Ectodermal cell (in vitro differentiated cells): ENCODE measurements at regions not wholly inside any gene's neighbourhood (a gene's known extent, or its start where the extent isn't known, plus 50 kb on each side); places are given as distances from the start of the nearest gene placed in this dataset.
"Not testable (repeated sequence)": the region's sequence is repeated elsewhere in the genome, so short reads cannot be mapped to it uniquely, and the experiment has no call there.

Source experiments
- H3K27ac ChIP-seq: 2 replicates; pipeline ENCODE4 v1.7.0; 2013; ENCODE audit warnings: mild to moderate bottlenecking, low read depth, low read length; ENCODE audit not compliant: insufficient read depth, poor library complexity, severe bottlenecking
- H3K27me3 ChIP-seq: 2 replicates; pipeline ENCODE4 v1.7.0; 2013; ENCODE audit warnings: mild to moderate bottlenecking, low read length; ENCODE audit not compliant: insufficient read depth, control insufficient read depth, poor library complexity, severe bottlenecking
- H3K36me3 ChIP-seq: one replicate; pipeline ENCODE4 v1.7.0; 2013; ENCODE audit warnings: low read length; ENCODE audit not compliant: control insufficient read depth, insufficient read depth
- H3K4me1 ChIP-seq: one replicate; pipeline ENCODE4 v1.7.0; 2013; ENCODE audit warnings: low read length; ENCODE audit not compliant: control insufficient read depth, insufficient read depth
- H3K4me3 ChIP-seq: 2 replicates; pipeline ENCODE4 v1.7.0; 2013; ENCODE audit warnings: low read depth, low read length, control low read depth; ENCODE audit not compliant: insufficient read depth
- H3K9me3 ChIP-seq: 2 replicates; pipeline ENCODE4 v1.7.0; 2013; ENCODE audit warnings: mild to moderate bottlenecking, low read length, moderate library complexity; ENCODE audit not compliant: control insufficient read depth
- WGBS, 2 experiments: methylation state at CpG; one replicate each; pipeline ENCODE4 v1.1.7; 2013; ENCODE audit warnings: missing lambda C conversion rate in 2 of 2; 5-methylcytosine and 5-hydroxymethylcytosine counted together

DNA sequence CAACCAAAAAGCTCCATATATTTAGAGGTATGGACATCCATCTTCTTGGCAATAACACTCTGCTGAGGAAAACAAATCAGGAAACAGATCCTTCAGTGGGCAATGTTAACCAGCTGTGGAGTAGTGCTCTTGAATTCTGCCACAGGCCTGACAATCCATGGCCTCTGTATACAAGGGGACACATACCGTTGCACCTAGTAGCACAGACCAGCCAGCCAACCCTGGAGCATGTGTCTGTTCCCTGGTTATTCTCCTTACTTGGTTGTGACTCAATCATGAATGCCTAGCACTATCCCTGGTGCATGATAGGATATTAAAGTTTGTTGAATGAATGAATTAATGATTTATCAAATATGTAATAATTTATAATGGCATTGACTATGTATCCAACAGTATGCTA lies 261.4 kb upstream of the MGAT5 start:
- Histone ChIP-seq H3K27ac (no peak overlapping the region), H3K4me3 (no peak overlapping the region), H3K36me3 (no peaks in the 10 kb centered on the region), H3K4me1 (no peaks in the 10 kb centered on the region), H3K9me3 (no peaks in the 10 kb centered on the region), H3K27me3 (no peaks in the 10 kb centered on the region)
- WGBS, 2 experiments: 93% methylated on average over 1 of the region's 1 CpG

DNA sequence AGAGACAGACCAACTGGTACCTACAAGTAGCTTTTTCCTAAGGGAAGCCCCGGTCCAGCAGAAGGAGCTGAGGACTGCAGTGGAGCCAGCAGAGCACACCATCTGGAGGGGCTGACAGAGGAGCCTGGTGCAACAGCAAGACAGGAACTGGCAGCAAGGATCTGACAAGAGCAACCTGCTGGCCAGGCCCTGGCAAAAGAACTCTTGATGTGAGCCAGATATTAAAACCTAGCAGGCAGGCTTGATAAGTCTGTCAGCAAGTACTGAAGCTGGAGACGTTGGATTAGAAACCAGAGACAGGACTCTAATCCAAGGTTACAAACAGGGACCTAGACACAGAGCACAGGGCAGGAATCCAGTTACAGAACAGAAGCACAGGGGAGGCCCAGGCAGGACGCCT lies 260.7 kb upstream of the MGAT5 start:
- Histone ChIP-seq H3K27ac (no peak overlapping the region), H3K4me3 (no peak overlapping the region), H3K9me3 (no peaks in the 10 kb centered on the region), H3K36me3 (no peaks in the 10 kb centered on the region), H3K4me1 (no peaks in the 10 kb centered on the region), H3K27me3 (no peaks in the 10 kb centered on the region)
- WGBS, 2 experiments: 73 to 81% methylated on average over 3 of the region's 3 CpGs

DNA sequence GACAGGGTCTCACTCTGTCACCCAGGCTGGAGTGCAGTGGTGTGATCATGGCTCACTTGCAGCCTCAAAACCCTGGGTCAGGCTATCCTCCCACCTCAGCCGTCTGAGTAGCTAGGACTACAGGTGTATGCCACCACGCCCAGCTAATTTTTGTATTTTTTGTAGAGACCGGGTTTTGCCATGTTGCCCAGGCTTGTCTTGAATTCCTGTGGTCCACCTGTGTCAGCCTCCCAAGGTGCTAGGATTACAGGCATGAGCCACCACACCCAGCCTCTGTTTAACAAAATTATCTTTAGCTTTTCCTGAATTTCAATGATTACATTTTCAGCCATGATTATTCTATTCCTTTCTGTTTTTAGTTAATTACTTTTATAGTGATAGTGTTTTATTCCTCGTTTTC lies 255.1 kb upstream of the MGAT5 start:
- not testable (repeated sequence) for H3K27ac ChIP-seq, H3K36me3 ChIP-seq, H3K9me3 ChIP-seq, H3K27me3 ChIP-seq, H3K4me1 ChIP-seq, H3K4me3 ChIP-seq
- 92 to 93% methylated on average over 3 to 4 of the region's 4 CpGs for WGBS, 2 experiments

DNA sequence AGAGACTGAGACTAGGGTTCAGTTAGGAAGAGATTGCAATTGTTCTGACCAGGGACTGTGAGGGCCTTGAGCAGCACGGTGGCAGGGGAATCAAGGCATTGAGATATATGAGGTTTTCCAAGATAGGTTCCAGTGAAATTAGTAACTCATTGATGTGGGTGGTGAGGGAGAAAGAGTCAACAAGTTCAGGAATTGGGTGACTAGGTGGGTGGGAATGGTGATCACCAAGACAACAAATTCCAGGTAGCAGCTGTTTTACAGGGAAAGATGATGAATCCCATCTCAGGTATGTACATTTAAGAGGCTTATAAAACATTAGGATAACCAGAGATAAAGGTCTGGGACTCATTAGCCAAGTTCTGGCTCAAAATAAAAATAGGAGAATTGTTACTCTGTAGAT lies 251.5 kb upstream of the MGAT5 start:
- H3K9me3 ChIP-seq: no peaks in the 10 kb centered on the region
- no peaks in the 10 kb centered on the region for H3K27me3 ChIP-seq
- no peaks in the 10 kb centered on the region for H3K4me1 ChIP-seq
- 95 to 97% methylated on average over 1 of the region's 1 CpG for WGBS, 2 experiments
- H3K36me3 ChIP-seq: no peaks in the 10 kb centered on the region
- no peak overlapping the region for H3K4me3 ChIP-seq
- no peak overlapping the region for H3K27ac ChIP-seq

DNA sequence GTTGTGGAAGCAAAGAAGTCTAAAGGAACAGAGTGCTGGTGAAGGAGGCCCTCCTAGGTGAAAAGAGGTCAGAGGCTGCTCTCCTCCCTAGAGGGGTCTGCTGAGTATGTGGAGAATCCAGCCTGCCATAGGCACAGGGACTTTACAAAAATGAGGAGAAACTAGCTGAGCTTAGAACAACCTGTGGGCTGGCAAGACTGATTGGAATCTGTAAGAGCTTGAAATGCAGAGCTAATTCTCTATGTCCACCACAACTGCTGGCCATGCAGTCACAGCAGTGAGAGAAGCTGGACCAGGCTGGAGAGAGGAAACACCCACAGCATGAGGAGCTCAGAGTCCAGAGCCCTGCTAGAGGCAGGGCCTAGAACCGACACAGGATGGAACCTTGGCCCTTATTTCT lies 251.0 kb upstream of the MGAT5 start:
- 0% methylated on average over 1 of the region's 1 CpG; no CpG with 5 or more reads in 1 of the 2 experiments for WGBS, 2 experiments
- H3K27ac ChIP-seq: no peak overlapping the region

DNA sequence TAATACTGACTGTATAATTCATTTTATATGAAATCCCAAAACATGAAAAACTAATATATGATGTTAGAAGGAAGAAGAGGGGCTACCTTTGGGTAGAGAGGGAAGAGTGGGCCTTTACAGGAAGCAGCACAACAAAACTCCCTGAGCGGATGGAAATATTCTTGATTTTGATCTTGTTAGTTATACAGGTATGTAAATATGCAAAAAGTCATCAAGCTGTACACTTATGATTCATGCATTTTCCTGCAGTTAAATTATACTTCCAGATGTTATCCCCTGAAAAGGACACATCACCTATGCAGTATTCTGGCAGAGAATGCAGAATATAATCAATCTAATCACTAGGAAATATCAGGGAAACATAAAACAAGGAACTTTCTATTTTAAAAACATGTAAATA lies 249.4 kb upstream of the MGAT5 start:
- Histone ChIP-seq H3K36me3 (no peaks in the 10 kb centered on the region), H3K4me3 (no peak overlapping the region), H3K4me1 (no peaks in the 10 kb centered on the region), H3K9me3 (no peaks in the 10 kb centered on the region), H3K27ac (no peak overlapping the region), H3K27me3 (no peaks in the 10 kb centered on the region)
- WGBS, 2 experiments: 88 to 89% methylated on average over 1 of the region's 1 CpG

More for the DNA sequence above, 251.0 kb upstream of the MGAT5 start:
- Histone ChIP-seq H3K9me3 (no peaks in the 10 kb centered on the region), H3K4me3 (no peak overlapping the region), H3K36me3 (no peaks in the 10 kb centered on the region), H3K27me3 (no peaks in the 10 kb centered on the region), H3K4me1 (no peaks in the 10 kb centered on the region)

DNA sequence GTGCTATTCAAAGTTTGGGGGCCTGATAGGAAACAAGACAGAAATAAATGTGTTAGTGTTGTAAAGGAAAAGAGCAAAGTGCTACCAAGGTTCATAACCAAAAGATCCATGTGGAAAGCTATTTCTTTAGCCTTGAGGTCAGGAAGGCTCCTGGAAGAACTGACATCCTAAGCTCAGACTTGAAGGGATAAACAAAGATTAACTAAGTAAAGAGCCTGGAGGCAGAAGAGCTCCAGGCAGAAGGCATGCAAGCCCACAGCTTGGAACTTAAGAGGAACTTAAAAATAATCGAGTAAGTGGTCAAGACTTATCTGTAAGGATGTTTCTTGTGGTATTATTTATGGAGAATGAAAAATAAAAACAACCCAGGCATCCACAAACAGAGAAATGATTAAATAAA lies 245.0 kb upstream of the MGAT5 start:
- Histone ChIP-seq H3K27ac (no peak overlapping the region), H3K36me3 (no peaks in the 10 kb centered on the region), H3K9me3 (no peaks in the 10 kb centered on the region), H3K27me3 (no peaks in the 10 kb centered on the region), H3K4me1 (no peaks in the 10 kb centered on the region), H3K4me3 (no peak overlapping the region)
- 63 to 94% methylated on average over 1 of the region's 1 CpG for WGBS, 2 experiments

DNA sequence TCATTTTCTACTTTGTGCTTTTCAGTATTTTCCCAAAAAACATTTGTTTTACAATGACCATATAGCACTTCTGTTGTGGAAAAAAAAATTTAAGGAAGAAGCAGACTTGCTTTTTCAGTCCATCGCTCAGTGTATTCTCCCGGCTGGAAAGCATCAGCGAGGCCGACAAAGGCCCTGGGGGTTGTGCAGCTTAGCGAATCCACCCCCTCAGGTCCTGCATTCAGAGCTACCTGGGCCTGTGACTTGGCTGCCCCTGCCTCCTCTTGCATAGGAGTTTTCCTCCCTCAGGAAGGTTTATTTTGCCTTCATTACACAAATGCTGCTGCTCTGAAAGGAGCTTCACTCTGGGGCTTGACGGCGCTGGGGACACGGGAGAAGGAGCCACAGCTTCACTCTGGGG lies 244.4 kb upstream of the MGAT5 start:
- WGBS, 2 experiments: 83% methylated on average over 8 of the region's 8 CpGs
- no peaks in the 10 kb centered on the region for H3K4me1 ChIP-seq
- H3K9me3 ChIP-seq: no peaks in the 10 kb centered on the region
- no peak overlapping the region for H3K4me3 ChIP-seq
- no peaks in the 10 kb centered on the region for H3K36me3 ChIP-seq
- H3K27me3 ChIP-seq: no peaks in the 10 kb centered on the region
- no peak overlapping the region for H3K27ac ChIP-seq

DNA sequence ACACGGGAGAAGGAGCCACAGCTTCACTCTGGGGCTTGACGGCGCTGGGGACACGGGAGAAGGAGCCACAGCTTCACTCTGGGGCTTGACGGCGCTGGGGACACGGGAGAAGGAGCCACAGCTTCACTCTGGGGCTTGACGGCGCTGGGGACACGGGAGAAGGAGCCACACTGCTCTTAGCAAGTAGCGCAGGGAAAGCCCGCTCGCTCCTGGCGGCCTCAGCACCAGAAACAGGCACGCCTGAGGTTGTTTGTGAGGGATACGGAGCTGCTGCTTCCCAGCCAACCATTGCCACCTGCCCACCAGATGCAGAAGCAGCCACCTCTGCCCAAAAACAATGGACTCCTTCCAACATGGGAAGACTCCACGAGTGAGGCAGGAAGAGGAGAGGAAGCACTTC lies 244.0 kb upstream of the MGAT5 start:
- not testable (repeated sequence) for H3K4me3 ChIP-seq, H3K27ac ChIP-seq, H3K4me1 ChIP-seq, H3K27me3 ChIP-seq, H3K36me3 ChIP-seq, H3K9me3 ChIP-seq
- WGBS, 2 experiments: 88 to 95% methylated on average over 11 to 13 of the region's 17 CpGs

DNA sequence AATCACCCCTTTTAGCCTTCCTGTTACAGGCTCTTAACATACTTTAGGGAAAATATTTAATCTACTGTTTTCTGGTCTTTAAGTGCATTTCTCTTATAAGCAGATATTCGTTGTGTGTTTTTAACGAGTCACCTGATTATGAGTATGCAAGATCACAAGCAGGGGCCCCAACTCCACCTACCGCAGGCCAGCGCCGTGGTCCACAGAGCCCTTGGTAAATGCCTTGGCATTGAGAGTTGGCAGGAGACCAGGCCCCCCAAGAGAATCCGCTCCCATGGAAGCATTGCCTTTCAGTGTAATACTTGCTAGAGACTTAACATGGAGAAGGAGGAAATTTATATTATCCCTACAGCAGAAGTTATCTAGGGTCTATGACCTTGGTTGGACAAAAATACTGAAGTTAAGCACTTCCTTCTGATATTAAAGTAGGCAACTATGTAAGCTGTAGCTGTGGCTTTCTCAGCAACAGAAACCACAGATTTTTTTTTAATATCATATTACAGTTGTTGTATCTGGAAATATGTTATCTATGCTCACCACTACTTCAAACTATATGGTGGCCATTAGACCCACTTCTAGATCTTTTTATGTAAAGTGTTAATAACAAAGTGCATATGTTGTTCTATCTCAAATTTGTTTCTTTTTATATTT lies 241.8 kb upstream of the MGAT5 start:
- Histone ChIP-seq H3K9me3 (no peaks in the 10 kb centered on the region), H3K27ac (no peak overlapping the region), H3K36me3 (no peaks in the 10 kb centered on the region), H3K4me3 (no peak overlapping the region), H3K4me1 (no peaks in the 10 kb centered on the region), H3K27me3 (no peaks in the 10 kb centered on the region)
- WGBS, 2 experiments: 90 to 94% methylated on average over 6 of the region's 6 CpGs
